ENCODE measurements at regions not wholly inside any gene's neighbourhood (a gene's known extent, or its start where the extent isn't known, plus 50 kb on each side); places are given as distances from the start of the nearest gene placed in this dataset.

- Histone ChIP-seq H3K27ac (ENCODE audit: extremely low read depth, low read depth, low read length) (no peak overlapping the region), H3K4me3 (no peak overlapping the region), H3K36me3 (ENCODE audit: control insufficient read depth, insufficient read depth, low read length) (no peaks in the 10 kb centered on the region), H3K9me1 (ENCODE audit: control insufficient read depth, insufficient read depth, low read length) (no peaks in the 10 kb centered on the region), H3K79me2 (ENCODE audit: control insufficient read depth, insufficient read depth, low read length) (no peaks in the 10 kb centered on the region), H2AFZ (ENCODE audit: low read depth, low read length) (no peak overlapping the region), H4K20me1 (replicated peaks; ENCODE audit: control insufficient read depth, insufficient read depth, low read length) (no peaks in the 10 kb centered on the region), H3K9me3 (replicated peaks; ENCODE audit: control insufficient read depth, insufficient read depth, low read depth, low read length) (no peaks in the 10 kb centered on the region), H3K27me3 (ENCODE audit: control insufficient read depth in 2 of 2, insufficient read depth in 2 of 2, low read length in 2 of 2) (0 out of 5 replicates have a peak, but pooled peaks cover 0 to 3% of the 10 kb centered on the region in 2 experiments), H3K4me1 (replicated peaks in 1 of 2; ENCODE audit: control insufficient read depth in 2 of 2, insufficient read depth in 2 of 2, low read length in 2 of 2) (no peaks in the 10 kb centered on the region), H3K9ac (ENCODE audit: insufficient read depth in 1 of 2, low read depth in 2 of 2, low read length in 2 of 2) (no peak overlapping the region), H3K4me2 (ENCODE audit: insufficient read depth, low read length) (no peak overlapping the region)
- no TSS peak for BruUV-seq (replicated peaks)
- ATAC-seq, result no peak
- ChIA-PET POLR2A (interaction anchor here (0.6 kb wide), 1 partner anchor 25 kb away, joined by 3 read pairs; no protein-coding TSS in a partner anchor), CTCF (ENCODE audit: low intra/inter-chr PET ratio) (no interaction called here)
- intact Hi-C loops (cut with micrococcal nuclease), result no loop called here
- no peak for FAIRE-seq
- DNase-seq (ENCODE audit: extremely low read depth in 1 of 4, low spot score in 3 of 4), result no peak
- TF ChIP-seq GATA2 (CRISPR knock-in tag; IDR thresholded peaks at IDR 0.05), result no peak
- no peak for TF ChIP-seq MECOM (CRISPR knock-in tag; IDR thresholded peaks at IDR 0.05)
- TF ChIP-seq ZNF133 (CRISPR knock-in tag; IDR thresholded peaks at IDR 0.05), result no peak
- no peak for TF ChIP-seq TFAP4 (CRISPR knock-in tag; IDR thresholded peaks at IDR 0.05; ENCODE audit: borderline replicate concordance)
- no peak for TF ChIP-seq ZNF23 (CRISPR knock-in tag; IDR thresholded peaks at IDR 0.05)
- no peak for TF ChIP-seq STAT5B (CRISPR knock-in tag; IDR thresholded peaks at IDR 0.05)
- TF ChIP-seq HOMEZ (CRISPR knock-in tag; IDR thresholded peaks at IDR 0.05), result no peak
- TF ChIP-seq FUS (optimal IDR thresholded peaks at IDR 0.05; ENCODE audit: low read depth, low read length), result no peak
- no peak for TF ChIP-seq SNIP1 (IDR thresholded peaks at IDR 0.05; ENCODE audit: low read depth)
- TF ChIP-seq FOXM1 (IDR thresholded peaks at IDR 0.05; ENCODE audit: low read depth), result no peak
- TF ChIP-seq FOXM1 (CRISPR knock-in tag; IDR thresholded peaks at IDR 0.05; ENCODE audit: low read depth), result no peak
- TF ChIP-seq CTCFL (IDR thresholded peaks at IDR 0.05; ENCODE audit: borderline replicate concordance, insufficient read depth, low read depth, low read length, poor library complexity, severe bottlenecking), result no peak
- TF ChIP-seq ZNF263 (CRISPR knock-in tag; IDR thresholded peaks at IDR 0.05; ENCODE audit: borderline replicate concordance), result no peak
- TF ChIP-seq TSC22D4 (tag; IDR thresholded peaks at IDR 0.05), result no peak
- no peak for TF ChIP-seq ZNF212 (CRISPR knock-in tag; IDR thresholded peaks at IDR 0.05)
- in situ Hi-C loops (cut with MboI), result no loop called here
Measured at GRCh38 chr18:57219964-57220363, 73.1 kb downstream of the BOD1L2 start.
